ENCODE measurements at regions not wholly inside any gene's neighbourhood (a gene's known extent, or its start where the extent isn't known, plus 50 kb on each side); places are given as distances from the start of the nearest gene placed in this dataset.

DNA sequence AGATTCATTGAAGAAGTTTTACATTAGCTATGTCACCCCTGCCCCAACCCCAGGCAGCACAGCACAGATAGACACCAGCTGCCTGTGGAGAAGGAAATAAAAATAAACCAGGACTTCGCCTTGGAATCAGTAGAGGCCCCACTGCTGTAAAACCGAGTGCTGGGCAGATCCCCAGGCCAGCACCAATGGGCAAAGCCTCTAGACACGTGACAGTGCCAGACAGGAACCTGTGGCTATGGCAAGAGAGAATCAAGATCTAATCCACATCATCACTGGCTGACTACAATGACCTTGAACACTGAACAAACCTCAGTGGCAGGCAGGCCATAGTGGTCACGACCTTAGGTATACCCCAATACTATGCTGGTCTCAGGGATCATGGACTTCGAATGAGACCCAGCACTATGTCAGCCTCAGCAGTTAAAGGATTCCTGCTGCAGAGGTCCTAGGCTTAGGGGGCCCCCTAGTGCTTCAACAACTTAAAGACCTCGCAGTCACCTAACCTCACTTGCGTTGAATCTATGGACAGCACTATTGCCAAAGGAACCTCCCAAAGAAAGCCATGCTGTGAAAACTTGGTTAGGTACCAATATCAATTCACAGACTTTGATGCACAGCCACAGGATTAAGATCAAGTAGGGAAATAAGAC, 2118.6 kb upstream of the C9orf72 start:
- no peak for DNase-seq (ENCODE audit: low read depth in 4 of 4, low spot score in 3 of 4)

DNA sequence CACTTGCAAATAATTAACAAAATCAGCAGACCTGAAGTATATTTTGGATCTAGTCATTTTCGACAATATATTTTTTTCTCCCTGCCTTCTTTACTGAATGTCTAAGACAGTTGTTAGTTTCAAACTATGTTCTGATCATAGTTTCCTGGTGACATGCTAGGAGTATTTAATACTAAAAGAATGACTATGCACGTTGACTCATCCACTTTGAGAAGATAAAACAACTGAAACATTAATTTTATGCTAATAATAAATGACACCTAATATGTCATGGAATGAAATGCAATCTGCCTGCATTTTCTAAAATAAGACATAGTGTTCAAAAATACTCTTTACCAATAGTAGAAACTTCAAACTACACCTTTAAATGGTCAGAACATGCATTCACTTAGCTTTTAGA, 2123.7 kb upstream of the C9orf72 start:
- no peak for DNase-seq (ENCODE audit: low read depth in 4 of 4, low spot score in 3 of 4)

DNA sequence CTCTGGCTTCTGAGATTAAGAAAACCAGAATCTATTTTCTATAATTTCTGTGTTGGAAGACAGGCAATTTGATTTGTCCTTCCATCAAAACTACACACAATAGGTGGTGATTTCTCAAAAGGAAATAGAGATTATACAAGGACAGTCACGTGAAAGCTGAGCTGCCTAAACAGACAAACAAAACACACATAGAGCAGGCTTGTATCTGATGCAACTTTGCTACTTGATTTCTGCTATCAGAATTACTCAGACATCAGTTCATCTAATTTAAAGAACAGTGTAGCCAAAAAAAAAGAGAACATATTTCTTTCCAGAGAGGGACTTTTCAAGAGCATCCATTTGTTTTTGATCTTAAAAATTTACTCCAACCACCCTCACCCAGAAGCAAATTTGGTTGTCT, 2128.3 kb upstream of the C9orf72 start:
- DNase-seq (ENCODE audit: low read depth in 4 of 4, low spot score in 3 of 4): no peak

DNA sequence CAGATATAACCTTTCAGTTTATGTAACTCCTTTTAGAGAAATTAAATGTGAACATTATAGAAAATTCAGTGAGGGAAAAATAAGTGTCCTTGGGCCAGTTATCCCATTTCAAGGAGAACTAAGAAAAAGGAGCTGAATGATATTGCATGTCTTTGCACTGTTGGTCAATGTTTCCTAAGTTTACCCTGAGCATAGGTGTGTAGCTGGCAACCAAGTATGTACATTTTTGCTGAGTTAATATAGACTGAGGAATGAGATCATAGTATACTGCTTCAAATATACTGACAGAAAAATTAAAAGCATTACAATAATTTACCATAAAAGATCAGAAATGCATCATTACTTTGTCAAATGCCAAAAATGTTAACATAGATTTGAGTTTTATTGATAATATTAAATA, 2128.7 kb upstream of the C9orf72 start:
- DNase-seq (ENCODE audit: low read depth in 4 of 4, low spot score in 3 of 4): no peak

DNA sequence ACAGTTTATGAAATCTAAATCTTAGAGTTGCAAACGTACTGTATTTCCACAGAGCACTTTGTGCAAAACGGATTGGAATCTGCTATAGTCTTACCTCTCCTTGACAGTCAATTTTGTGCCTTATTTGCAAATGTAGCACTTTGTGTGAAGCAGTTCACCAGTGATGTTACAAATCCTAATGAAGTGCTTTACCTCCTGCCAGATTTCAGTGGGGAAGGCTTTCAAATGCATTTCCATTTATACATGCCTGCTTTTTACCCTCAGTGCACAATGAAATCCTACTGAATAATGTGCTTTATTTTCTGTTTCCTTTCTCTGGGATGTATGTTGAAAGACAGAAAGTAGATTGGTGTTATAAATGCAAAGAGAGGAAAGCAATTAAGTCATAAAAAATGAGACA, 2141.6 kb upstream of the C9orf72 start:
- no peak for DNase-seq (ENCODE audit: low read depth in 4 of 4, low spot score in 3 of 4)

DNA sequence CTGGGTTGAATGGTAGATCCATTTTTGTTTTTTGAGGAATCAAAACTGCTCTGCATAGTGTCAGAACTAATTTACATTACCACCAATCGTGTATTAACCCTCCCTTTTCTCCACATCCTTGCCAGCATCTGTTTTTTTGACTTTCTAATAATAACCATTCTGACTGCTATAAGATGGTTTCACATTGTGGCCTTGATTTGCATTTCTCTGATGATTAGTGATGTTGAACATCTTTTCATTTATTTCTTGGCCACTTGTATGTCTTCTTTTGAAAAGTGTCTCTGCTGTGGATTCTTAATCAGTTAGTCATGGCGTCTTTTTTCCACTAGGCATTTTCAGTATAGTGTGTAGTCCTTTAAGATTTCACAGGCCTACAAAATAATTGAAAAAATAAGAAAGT, 2144.3 kb upstream of the C9orf72 start:
- no peak for DNase-seq (ENCODE audit: low read depth in 4 of 4, low spot score in 3 of 4)

DNA sequence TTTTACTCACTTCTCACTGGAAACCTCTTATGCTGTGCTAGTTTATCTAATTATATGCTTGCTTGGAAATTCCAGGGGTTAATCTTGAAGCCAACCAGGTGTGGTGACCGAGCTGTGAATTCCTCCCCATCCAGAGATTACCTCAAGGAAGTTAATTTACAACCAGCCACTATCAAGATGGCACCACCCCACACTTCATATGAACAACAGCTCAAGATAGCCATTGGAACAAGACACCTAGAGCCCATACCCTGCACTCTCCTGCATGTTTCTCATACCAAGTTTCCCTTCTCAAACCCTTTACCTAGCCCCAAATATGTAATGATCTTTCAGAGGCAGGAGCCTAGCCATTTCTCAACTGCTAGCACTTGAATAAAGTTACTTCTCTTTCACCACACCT, 2156.9 kb upstream of the C9orf72 start:
- no peak for DNase-seq (ENCODE audit: low read depth in 4 of 4, low spot score in 3 of 4)

DNA sequence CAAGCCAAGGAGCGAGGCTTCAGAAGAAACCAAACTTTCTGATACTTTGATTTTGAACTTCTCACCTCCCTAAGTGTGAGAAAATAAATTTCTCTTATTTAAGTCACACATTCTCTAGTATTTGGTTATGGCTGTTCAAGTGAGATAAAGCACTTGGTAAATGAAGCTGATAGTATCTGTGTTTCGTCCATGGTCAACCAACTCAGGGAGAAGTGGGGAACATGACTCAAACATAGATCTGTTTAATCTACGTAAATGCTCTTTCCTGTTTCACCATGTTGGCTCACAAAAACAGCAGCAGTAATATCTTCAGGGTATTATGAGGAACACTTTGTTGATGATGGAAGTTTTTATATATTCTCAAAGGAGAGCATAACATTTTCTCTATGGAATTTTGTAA, 2167.2 kb upstream of the C9orf72 start:
- DNase-seq (ENCODE audit: low read depth in 4 of 4, low spot score in 3 of 4): no peak

DNA sequence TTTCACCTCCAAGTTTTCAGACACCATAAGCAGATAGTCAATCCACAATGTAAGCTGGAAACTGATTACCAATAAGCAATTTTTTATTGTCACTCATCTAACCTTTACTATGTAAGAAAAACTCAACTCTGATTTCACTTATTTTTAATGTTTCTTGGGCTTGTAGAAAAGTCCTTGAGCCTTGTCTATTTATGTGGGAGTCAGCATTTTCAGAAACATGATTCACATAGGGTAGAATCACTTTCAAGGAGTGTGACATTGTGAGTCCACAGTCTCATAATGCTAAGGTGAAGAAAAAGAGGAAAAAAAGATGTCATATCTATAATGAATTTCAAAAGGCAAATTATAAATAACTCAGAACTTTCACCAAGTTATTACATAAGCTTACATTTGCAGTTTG, 2167.9 kb upstream of the C9orf72 start:
- no peak for DNase-seq (ENCODE audit: low read depth in 4 of 4, low spot score in 3 of 4)

DNA sequence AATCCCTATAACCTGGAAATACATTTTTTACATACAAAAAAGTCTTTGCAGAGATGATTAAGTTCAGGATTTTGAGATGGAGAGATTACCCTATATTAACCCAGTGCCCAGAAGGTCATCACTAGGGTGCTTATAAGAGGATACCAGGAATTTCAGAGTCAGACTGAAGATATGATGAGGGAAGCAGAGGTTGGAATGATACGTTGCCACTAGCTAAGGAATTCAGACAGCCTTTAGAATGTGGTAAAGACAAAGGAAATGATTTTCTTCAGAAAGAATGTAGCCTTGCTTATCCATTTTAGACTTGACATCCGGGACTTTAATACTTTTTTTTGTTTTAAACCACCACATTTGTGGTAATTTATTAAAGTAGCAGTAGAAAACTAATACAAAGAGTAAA, 2176.8 kb upstream of the C9orf72 start:
- no peak for DNase-seq (ENCODE audit: low read depth in 4 of 4, low spot score in 3 of 4)

DNA sequence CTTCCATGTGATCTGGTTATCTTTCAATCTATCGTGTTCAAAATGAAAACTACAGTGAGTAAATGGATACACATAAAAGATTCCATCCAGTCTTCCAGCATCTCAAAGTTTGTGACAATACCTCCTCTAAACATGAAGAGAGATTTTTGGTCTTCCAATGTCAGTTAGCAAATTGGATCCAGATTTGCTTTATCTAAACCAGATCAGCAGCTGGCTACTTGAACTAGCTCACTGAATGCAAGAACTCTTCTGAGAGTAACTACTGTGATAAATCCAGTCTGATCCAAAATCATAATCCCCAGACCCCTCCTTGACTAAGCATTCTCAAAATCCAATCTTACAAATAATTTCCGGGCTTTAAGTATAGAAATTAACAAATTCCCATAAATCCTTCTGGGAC, 2177.9 kb upstream of the C9orf72 start:
- DNase-seq (ENCODE audit: low read depth in 4 of 4, low spot score in 3 of 4): no peak

DNA sequence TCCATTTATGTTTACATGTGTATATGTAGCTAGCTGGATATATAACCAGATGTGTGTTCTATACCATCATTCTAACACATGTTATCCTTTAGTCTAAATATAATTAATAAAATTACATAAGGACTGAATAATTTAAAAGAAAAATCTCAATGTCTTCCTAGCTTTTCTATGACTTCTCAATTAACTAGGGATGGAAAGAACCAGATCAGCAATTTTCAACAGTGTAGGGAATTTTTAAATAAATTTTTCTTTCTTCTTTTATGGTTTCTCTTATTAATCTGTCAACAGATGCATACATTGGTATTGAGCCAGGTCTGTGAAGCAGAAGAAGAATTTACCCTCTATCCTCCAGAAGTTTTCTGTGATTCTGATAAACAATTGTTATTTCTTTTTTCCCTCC, 2180.4 kb upstream of the C9orf72 start:
- DNase-seq (ENCODE audit: low read depth in 4 of 4, low spot score in 3 of 4): no peak

DNA sequence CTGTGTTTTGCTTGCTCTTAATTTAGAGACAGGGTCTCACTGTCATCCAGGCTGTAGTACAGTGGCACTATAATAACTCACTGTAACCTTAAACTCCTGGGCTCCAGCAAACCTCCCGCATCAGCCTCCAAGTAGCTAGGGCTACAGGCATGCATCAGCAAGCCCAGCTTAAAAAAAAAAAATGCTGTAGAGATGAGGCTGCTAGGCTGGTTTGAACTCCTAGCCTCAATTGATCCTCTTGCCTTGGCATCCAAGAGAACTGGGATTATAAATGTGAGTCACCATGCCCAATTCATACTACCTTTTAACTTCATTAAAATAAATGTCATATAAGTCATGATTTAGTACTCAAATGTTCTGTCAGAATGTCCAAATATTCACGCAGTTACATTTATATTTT, 2195.7 kb upstream of the C9orf72 start:
- DNase-seq (ENCODE audit: low read depth in 4 of 4, low spot score in 3 of 4): no peak

DNA sequence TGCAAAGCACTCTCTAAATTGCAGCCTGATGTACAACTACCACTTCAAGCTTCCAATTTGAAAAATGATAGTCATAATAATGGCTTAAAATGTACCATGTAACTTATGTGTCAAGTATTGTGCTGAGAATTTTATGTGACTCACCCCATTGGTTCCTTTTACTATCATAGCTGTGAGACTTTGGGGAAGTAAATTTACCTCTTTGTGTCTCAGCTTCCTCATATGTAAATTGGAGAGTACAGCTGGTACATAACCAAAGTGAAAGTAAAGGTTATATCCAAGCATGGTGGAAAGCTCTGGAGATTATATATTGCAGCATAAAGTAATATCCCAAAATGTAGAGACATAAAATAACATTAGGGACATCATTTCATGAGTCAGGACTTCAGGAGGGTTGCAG, 2200.4 kb upstream of the C9orf72 start:
- DNase-seq (ENCODE audit: low read depth in 4 of 4, low spot score in 3 of 4): no peak

DNA sequence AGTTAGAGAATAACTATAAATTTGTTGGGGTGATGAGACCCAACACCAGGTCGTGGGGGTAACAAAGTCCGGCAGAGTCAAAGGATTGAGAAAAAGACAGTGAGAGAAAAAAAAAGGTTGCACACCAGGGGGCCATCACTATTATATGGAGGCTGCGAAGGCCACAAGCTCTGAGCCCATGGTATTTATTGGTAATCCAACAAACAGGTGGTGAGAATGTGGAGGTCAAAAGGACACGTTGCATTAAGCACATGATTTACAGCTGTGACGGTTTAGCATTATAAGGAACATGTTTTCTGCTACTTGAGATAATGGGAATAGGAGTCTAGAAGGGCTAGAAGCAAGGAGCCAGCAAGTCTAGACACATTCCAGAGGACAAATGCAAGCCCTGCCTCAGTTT, 2202.2 kb upstream of the C9orf72 start:
- no peak for DNase-seq (ENCODE audit: low read depth in 4 of 4, low spot score in 3 of 4)

DNA sequence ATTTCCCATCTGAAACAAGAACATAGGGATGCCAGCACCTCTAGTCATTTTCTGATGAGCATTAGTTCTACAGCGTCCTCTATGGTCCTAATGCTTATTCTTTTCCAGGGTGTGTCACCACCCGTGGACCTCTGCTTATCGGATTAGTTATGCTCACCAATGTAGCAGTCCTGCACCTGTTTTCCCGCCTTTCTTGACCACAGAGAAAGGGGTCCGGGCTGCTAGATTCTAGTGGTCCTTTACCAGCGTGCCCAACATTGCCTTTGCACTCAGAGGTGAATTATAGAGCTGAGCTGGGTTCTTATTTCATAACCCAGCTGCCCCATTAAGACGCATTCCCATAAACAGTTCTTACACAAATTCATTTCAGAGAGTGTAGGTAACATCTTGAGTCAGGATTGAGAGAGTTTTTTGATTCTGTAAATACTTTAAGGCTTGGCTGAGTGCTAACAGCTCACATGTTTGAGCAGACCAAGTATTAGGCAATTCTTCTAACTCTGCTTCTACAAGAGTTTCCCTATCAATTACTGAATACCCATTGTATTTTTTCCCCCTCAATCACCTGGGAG, 2205.1 kb upstream of the C9orf72 start:
- DNase-seq (ENCODE audit: low read depth in 4 of 4, low spot score in 3 of 4): no peak

DNA sequence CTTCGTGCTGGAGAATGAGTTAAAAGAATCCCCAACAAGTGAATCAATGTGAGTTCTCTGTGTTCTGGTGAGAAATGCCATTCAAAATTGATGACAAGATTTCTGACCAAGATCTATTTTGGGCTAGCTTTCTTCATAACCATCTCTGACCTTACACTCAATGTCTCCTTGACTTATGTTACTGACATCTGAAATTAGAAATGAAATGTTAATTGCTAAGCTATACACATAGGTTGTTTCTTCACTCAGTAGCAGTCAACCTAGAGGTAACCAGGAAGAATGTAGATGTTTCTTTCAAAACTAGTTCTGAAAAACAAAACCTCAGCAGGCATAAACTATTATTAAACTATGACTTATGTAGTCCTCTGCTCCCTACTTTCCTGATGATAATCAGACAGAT, 2220.7 kb upstream of the C9orf72 start:
- no peak for DNase-seq (ENCODE audit: low read depth in 4 of 4, low spot score in 3 of 4)

DNA sequence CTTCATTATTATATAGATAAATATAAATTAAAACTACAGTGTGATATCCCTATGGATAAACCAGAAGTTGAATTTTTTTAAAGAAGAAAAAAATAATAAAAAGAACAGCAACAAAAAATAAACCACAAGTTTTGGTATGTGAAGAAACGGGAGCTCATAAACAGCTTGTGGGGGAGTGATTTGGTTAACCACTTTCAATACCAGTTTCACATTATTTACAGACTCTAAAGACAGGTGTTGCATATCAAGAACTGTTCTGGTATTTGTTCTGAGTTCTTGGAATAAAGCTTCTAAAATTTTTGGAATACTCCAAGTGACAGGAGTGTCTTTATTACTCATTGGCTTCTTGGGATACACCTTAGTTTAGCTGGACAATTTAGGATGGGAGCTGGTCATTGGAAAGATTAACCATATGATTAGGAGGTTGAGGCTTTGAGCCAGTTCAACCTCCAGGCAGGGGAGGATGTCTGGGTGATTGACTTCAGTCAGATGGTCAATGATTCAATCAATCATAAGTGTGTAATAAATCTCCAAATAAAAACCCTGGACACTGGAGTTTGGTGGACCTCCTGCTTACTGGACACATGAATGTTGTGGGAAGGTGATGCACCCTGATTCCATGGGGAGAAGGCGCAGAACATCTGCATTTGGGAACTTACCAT, 2223.1 kb upstream of the C9orf72 start:
- DNase-seq (ENCODE audit: low read depth in 4 of 4, low spot score in 3 of 4): no peak

DNA sequence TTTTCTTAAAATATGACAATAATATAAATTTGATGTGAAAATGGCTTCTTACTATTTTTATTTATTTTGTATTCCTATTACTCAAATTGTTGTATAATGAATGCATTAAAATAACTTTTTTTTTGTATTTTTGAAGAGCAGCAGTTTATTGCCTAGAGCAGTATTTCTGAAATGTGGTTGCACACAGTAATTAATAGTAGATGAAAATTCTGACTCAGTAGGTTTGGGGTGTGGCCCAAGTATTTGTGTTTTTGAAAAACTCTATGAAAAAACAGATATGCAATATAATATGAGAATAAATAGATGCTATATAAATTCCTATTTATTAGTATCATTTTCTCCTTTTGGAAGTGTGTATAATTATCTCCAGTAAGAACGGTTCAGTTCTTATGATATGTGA, 2225.3 kb upstream of the C9orf72 start:
- no peak for DNase-seq (ENCODE audit: low read depth in 4 of 4, low spot score in 3 of 4)

DNA sequence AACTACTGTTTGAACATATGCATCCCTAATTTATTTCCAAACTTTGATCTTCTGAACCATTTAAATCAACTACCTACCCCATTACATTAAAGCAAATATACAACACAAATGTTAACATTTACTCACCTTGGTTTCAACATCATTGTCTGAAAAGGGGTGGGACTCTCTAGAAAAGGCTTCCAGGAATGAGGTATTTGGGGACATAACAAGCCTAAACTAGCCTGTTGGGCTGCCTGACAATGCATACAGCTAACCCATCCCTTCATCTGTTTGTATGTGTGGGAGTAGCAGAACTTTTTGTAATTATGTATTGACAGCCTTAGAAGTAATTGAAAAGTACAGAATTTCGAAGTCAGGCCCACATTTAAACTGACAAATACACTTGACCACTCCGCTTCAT, 2225.9 kb upstream of the C9orf72 start:
- no peak for DNase-seq (ENCODE audit: low read depth in 4 of 4, low spot score in 3 of 4)

DNA sequence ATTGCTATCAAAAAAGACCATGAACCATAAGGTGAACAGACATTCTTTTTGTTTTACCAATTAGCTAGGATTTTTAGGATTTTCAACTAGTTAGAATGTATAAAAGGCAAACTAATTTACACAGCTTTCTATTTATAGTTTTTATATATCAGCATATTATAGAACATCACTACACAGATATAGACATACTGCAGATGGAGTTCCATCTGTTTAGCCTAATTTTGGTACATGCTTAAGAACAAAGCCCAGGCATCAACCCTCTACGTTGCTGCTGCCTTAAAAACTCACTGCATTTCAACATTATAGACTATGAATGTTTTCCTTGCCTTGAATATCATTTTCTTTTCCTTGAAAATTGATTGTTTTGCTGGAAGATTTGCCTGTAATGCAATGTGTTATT, 2227.5 kb upstream of the C9orf72 start:
- no peak for DNase-seq (ENCODE audit: low read depth in 4 of 4, low spot score in 3 of 4)

DNA sequence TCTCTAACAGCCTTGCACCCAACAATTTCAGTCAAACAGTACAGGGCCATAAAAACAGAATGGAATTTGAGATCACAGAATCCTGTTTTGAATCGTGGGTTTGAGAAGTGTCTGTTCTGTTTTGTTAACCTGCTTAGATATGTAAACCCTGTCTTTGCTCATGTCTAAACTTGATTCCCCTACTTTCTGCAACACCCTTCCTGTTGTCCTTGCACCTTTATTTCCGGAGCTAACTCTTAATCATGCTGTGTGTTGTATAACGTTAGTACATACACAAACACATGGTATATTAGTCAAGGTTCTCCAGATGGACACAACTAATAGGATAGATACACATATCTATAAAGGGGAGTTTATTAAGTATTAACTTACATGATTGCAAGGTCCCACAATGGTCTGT, 2229.2 kb upstream of the C9orf72 start:
- no peak for DNase-seq (ENCODE audit: low read depth in 4 of 4, low spot score in 3 of 4)

All from left renal pelvis (tissue), 4 donors.